RWPE2 (cell line): ENCODE measurements at regions not wholly inside any gene's neighbourhood (a gene's known extent, or its start where the extent isn't known, plus 50 kb on each side); places are given as distances from the start of the nearest gene placed in this dataset.

Experiments
- ATAC-seq: fragments of 200-7000 bp; cut with Tn5 transposase; 3 replicates; pipeline ENCODE4 v1.9.1; 2021; ENCODE audit warnings: low read depth
- DNase-seq: peaks from one replicate; pipeline ENCODE4 v3.0.0-alpha.2; 2020; ENCODE audit warnings: low spot score
- H3K27ac ChIP-seq: fragments of 450-650 bp; 2 replicates; pipeline ENCODE4 v1.5.1; 2017; ENCODE audit warnings: mild to moderate bottlenecking; ENCODE audit not compliant: poor library complexity, severe bottlenecking
- H3K27me3 ChIP-seq: fragments of 250-450 bp; sonication (Bioruptor Pico); 2 replicates; pipeline ENCODE4 v1.5.1; 2021; ENCODE audit warnings: mild to moderate bottlenecking, moderate library complexity; ENCODE audit not compliant: insufficient read depth, poor library complexity, severe bottlenecking
- H3K36me3 ChIP-seq: fragments of 250-450 bp; sonication (Bioruptor Pico); 2 replicates; pipeline ENCODE4 v1.5.1; 2020; ENCODE audit warnings: low read depth, mild to moderate bottlenecking, moderate library complexity
- H3K4me1 ChIP-seq: fragments of 250-450 bp; sonication (Bioruptor Pico); 2 replicates; pipeline ENCODE4 v1.5.1; 2021; ENCODE audit warnings: mild to moderate bottlenecking, moderate library complexity; ENCODE audit not compliant: insufficient read depth, poor library complexity, severe bottlenecking
- H3K4me3 ChIP-seq: fragments of 250-450 bp; sonication (Bioruptor Pico); 2 replicates; pipeline ENCODE4 v1.5.1; 2021; ENCODE audit warnings: mild to moderate bottlenecking, moderate library complexity; ENCODE audit not compliant: severe bottlenecking
- H3K9me3 ChIP-seq: fragments of 250-450 bp; sonication (Bioruptor Pico); 2 replicates; pipeline ENCODE4 v1.5.1; 2021; ENCODE audit warnings: mild to moderate bottlenecking, moderate library complexity; ENCODE audit not compliant: severe bottlenecking
- CTCF ChIP-seq: fragments of 450-650 bp; IDR thresholded peaks from one replicate; pipeline ENCODE4 v1.5.1; 2017; ENCODE audit warnings: mild to moderate bottlenecking, moderate library complexity; ENCODE audit not compliant: poor library complexity, severe bottlenecking

GRCh38 chr16:85525420-85526184 lies 87.5 kb upstream of the GSE1 start:
- Histone ChIP-seq H3K27me3 (no peaks in the 10 kb centered on the region), H3K4me1 (peaks cover 41% of the 10 kb centered on the region), H3K9me3 (no peaks in the 10 kb centered on the region), H3K4me3 (no peak overlapping the region), H3K27ac (peak overlapping the region; percentile 83), H3K36me3 (no peaks in the 10 kb centered on the region)
- DNase-seq: no peak
- ATAC-seq: no peak
- TF ChIP-seq CTCF: no peak

- TF ChIP-seq CTCF: no peak
- Histone ChIP-seq H3K27me3 (no peaks in the 10 kb centered on the region), H3K4me3 (no peak overlapping the region), H3K27ac (no peak overlapping the region), H3K9me3 (no peaks in the 10 kb centered on the region), H3K36me3 (no peaks in the 10 kb centered on the region), H3K4me1 (peaks cover 33% of the 10 kb centered on the region)
- DNase-seq: no peak
- ATAC-seq: no peak
Measured at GRCh38 chr16:85526185-85526974, 86.7 kb upstream of the GSE1 start.

GRCh38 chr16:85527042-85527766 lies 85.9 kb upstream of the GSE1 start:
- no peaks in the 10 kb centered on the region for H3K36me3 ChIP-seq
- H3K9me3 ChIP-seq: no peaks in the 10 kb centered on the region
- H3K27me3 ChIP-seq: no peaks in the 10 kb centered on the region
- no peak overlapping the region for H3K27ac ChIP-seq
- ATAC-seq (no peak), DNase-seq (no peak)
- TF ChIP-seq CTCF: no peak
- peaks cover 29% of the 10 kb centered on the region for H3K4me1 ChIP-seq
- H3K4me3 ChIP-seq: no peak overlapping the region

- H3K9me3 ChIP-seq: no peaks in the 10 kb centered on the region
- no peaks in the 10 kb centered on the region for H3K36me3 ChIP-seq
- no peak overlapping the region for H3K27ac ChIP-seq
- peaks cover 27% of the 10 kb centered on the region for H3K4me1 ChIP-seq
- ATAC-seq (no peak), DNase-seq (no peak)
- no peak overlapping the region for H3K4me3 ChIP-seq
- H3K27me3 ChIP-seq: no peaks in the 10 kb centered on the region
- TF ChIP-seq CTCF: no peak
Measured at GRCh38 chr16:85527767-85528297, 85.3 kb upstream of the GSE1 start.
